NCI-H2196 (cell line): ENCODE measurements at regions not wholly inside any gene's neighbourhood (a gene's known extent, or its start where the extent isn't known, plus 50 kb on each side); places are given as distances from the start of the nearest gene placed in this dataset.

Experiments
- DNase-seq: peaks from one replicate; lab custom pipeline; 2025; ENCODE audit not compliant: unreplicated experiment; lab: John Stamatoyannopoulos, UW

DNA sequence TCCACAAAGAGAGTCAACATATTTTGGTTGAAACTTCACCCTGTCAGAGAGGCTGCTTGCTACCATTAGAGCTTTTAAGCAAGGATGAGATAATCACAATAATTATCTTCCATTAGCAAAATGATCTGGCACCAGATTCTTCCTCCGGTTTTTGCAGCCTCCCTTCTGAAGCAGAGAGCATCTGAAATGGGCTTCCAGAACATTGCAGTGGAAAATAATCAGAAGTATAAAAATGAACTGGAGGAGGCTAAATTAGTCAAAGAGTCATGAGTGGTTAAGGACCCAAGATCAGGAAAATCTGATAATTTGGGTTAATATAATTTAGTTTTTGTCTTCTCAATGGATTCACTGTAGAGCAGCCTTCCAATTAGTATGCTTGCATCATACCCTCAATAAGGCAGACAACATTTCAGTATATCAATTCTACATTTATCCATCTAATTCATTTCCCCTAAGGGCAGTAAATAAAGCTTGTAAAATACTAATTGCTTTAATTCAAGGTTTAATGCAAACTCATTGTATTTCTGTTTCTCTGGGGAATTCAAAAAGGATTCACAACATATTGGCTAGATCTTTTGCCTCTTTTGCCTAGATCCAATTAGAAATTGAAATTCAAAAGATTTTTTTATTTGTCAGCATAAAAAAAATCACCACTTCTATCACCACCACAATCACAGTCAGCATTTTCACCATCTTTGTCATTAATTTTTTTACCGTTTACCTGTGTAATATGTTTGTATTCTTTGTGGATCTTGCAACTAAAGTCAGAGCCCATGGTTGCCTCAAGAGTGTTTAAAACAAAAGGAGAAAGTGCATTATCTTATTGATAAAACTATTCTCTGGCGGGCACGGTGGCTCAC lies 537.2 kb upstream of the DCC start:
- DNase-seq = no peak

DNA sequence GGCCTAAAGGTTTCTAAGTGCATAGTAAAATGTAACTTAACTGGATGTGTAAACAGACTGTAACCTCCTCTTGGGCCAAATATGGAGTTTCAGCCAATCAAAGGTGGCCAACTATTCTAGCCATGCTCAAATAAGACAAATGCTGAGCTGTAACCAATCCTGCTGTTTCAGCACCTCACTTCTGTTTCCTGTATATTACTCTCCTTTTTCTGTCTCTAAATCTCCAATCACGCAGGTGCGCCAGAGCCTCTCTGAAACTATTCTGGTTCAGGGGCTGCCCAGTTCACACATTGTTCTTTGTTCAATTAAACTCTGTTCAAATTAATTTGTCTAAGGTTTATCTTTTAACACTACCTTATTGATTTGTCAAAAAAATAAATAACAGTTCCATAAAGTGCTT lies 532.7 kb upstream of the DCC start:
- no peak for DNase-seq

DNA sequence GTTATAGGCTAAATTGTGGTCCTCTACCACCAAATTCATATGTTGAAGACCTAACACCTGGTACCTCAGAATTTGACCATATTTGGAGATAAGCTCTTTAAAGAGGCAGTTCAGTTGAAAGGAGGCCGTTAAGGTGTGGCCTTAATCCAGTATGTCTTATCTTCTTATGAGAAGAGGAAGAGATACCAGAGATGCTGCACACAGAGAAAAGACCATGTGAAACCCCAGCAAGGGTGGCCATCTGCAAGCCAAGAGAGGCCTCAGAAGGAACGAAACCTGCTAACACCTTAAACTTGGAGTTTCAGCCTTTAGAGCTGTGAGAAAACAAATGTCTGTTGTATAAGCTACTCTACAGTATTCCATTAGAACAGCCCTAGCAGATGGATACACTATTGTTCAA lies 528.1 kb upstream of the DCC start:
- no peak for DNase-seq

DNA sequence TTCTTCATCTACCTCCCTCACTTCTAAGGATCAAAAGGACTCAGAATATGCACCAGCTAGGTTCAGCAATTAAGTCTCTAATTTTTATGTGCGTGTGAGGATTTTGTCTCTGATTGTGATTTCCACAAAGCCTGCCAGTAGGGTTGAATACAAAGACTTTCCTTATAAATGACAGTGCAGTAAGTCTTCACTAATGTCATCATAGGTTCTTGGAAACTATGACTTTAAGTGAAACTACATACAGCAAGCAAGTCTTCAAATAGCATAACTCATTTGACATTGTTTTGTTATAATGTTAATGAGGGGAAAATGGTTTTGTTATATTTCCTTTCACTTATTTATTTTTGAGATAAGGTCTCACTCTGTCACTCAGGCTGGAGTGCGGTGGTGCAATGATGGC lies 526.3 kb upstream of the DCC start:
- no peak for DNase-seq

DNA sequence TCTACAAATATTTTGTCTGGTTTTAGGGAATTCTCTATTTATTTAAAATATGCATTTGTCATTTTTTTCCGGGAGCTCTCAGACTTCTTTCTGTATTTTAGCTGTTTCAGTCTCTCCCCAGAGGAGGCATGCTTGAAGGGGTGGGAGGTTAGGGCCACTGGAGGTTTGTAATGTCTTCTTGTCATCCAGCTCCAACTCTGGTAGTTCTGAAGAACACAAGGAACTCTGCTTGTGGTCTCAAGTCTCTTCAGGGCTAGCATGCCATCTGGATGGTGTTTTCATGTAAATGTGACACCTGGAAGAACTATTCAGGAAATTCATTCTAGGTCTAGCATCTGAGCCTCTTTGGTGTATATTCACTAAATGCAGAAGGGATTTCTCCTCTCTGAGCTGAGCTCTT lies 518.4 kb upstream of the DCC start:
- no peak for DNase-seq

DNA sequence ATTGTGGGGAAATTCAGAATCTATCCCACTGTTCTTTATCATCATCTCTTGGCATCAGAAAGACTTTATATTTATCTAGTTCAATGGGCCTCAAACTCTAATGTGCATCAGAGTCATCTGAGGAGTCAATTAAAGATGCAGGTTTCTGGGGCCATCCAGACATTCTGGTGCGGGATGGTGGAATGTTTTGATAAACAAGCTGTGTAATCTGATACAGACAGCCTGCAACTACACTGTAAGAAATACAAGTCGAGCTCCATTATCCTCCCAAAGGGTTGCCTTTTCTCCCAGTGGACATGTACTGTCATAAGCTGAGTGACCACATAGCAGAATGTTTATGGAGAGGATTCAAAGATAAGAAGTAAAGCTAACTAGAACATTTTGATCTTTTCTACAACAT lies 515.3 kb upstream of the DCC start:
- DNase-seq = no peak

DNA sequence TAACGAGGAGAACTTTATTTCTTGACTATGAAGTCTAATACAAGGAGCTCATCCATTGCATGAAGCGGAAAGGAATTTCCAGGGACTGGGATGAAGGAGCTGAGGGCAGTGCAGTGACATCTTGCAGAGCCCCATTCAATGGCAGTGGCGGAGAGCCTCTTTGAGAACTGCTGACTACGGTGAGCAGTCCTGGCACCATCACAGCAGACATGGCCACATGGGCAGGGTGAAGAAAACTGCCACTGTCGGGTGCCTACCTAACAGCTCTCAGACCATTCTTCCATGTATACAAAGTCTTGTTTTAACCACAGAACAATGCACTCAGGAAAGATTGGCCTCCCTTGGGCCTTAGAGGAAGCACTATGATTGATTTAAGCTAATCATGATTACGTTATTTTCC lies 506.1 kb upstream of the DCC start:
- DNase-seq = no peak

DNA sequence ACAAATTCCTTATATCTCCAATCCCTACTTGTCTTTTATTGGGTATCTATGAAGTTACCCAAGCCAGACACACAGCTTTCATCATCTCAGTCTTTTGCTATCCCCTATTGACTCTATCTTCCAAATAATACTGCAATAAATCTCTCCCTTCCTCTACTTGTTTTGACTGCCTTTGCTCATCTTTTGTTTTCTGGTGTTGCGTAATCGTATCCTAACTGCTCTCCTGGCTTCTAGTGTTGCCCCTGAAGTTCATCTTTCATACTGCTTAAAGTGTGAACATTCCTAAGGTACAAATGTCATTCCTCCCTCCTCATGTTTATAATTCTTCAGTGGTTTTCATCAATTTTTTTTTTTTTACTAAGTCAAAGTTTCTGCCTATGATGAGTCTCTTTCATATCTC lies 491.3 kb upstream of the DCC start:
- no peak for DNase-seq

DNA sequence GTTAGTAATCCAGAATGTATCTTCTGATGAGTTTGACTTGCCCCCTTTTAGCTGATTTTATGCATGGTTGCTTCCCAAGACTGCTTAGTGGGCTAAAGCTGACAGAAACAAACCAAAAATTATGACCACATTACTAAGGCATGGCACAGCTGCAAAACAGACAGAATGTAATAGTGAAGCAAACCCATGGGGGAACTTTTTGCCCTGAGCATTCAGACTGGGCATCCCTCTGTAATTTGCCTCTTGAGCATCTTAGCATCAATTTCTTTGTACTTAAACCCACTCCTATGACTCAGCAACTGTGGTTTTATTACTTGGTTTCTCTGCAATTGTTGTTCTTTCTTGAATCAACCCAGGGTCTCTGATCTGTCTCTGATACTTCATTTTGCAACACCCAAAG lies 487.3 kb upstream of the DCC start:
- no peak for DNase-seq

DNA sequence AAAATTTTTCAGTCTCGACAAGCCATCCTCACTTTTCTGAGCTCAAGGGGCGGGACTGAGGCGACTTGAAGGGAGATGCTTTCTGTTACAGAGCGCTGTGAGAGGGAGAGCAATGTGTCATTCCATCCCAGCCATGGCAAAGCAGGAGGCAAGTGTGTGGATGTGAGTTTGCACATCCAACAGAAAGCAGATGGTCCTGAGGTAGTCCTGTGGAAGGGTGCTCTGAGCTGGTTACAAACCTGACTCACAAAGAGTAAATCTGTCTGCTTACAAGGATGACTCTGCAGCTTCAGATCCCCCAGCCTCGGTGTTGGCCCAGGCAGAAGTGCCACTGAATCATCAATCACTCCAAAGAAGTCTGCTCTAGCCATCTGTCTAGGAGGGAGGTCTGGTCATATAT lies 482.0 kb upstream of the DCC start:
- no peak for DNase-seq

DNA sequence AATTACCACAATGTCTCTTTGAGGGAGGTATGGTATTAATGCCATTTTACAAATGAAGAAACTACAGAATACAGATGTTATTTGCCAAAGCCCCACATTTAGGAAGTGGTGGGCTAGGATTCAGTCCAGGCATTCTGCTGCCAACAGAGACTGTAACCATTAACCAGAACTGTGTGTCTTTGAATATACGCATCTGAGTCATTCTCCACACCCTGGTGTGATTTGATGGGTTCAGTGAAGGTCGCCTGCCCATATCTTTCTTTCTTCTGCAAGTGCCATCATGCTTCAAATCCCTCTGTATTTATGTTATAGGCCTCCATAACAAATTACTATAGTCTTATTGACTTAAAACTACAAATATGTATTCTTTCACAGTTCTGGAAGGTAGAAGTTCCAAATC lies 479.0 kb upstream of the DCC start:
- no peak for DNase-seq

DNA sequence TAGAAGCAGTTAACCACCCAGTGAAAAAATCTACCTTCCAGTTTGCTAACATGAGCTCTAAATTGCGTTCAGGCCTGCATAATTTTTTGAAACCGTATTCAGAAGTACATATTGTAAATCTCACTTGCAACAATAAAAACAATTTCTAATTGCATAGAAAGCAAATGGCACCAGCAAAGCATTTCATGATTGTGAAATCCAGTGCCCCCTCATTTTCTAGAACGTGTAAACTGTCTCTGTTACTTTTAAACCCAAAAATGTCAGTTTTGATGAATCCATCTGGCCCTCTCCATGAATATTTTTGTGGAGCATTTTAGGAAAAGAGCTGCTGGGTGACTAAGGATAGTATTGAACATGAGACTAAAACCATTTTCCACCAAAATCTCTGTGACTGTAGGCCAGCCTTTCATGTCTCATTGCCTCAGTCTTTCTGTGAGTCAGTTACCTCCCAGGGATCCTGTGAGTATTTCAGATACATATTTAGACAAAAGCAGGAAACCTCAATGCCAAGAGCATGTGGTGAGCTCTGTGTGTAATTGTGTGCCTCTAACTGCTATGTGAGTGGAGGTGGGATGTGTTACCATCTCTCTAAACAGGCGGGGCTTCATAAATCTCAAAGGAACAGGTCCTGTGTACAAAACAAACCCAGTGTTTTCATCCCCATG lies 477.8 kb upstream of the DCC start:
- DNase-seq = no peak

DNA sequence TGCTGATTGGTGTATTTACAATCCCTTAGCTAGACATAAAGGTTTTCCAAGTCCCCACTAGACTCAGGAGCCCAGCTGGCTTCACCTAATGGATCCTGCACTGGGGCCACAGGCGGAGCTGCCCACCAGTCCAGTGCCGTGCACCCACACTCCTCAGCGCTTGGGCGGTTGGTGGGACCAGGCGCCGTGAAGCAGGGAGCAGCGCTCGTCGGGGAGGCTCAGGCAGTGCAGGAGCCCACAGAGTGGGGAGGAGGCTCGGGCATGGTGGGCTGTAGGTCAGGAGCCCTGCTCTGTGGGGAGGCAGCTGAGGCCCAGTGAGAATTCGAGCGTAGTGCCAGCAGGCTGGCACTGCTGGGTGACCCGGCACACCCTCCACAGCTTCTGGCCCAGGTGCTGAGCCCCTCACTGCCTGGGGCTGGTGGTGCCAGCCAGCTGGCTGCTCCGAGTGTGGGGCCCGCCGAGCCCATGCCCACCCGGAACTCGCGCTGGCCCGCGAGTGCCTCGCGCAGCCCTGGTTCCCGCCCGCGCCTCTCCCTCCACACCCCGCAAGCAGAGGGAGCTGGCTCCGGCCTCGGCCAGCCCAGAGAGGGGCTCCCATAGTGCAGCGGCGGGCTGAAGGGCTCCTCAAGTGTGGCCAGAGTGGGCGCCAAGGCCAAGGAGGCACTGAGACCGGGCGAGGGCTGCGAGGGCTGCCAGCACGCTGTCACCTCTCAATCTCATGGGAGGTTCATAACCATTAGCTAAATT lies 475.6 kb upstream of the DCC start:
- DNase-seq = no peak

DNA sequence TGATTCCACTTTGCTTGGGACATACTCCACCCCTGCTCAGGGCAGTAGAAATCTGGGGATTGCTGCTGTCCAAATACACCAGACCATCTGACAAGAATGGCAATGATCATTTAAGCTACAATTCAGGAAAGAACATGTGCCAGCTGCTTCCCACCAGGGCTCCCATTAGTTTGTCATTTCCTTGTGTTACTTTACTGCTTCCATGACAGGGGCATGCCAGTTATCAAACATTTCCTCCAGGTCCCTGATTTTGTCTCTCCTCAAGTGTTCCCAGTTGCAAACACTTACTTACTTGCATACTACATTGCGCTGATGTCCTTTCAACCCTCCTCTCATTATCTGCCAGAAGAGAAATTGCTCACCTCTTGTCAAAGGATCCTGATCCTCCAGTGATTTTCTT lies 474.5 kb upstream of the DCC start:
- no peak for DNase-seq

DNA sequence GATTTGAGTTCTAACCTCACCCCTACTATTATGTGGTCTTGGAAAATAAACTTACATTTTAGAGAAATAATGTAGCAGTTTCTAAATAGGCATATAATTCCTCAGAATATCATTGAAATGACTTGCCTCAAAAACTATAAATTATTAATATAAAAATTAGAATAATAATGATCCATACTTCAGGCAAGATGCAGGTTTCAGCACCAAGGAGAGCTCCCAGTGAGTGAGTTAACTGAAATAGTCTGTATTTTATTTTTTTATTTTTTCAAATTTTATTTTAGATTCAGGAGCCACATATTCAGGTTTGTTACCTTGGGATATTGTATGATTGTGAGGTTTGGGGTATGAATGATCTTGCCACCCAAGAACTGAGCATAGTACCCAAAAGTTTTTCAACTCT lies 472.2 kb upstream of the DCC start:
- no peak for DNase-seq

DNA sequence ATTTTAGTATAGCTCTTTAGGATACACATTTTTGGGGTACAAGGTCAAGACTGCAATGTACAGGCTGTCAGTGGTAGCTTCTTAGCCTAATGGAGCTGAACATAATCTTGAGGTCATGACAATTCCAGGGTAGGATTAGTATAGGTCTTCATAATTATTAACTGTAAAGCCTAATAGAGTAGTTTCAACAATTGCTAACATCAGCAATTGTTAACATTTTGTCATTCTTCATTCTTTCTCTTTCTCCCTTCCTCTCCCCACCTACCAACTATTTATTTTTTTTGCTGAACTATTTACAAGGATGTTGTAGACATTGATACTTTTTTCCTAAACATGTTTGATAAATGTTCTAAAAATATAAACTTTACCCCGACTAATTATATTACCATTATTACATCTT lies 461.3 kb upstream of the DCC start:
- no peak for DNase-seq

DNA sequence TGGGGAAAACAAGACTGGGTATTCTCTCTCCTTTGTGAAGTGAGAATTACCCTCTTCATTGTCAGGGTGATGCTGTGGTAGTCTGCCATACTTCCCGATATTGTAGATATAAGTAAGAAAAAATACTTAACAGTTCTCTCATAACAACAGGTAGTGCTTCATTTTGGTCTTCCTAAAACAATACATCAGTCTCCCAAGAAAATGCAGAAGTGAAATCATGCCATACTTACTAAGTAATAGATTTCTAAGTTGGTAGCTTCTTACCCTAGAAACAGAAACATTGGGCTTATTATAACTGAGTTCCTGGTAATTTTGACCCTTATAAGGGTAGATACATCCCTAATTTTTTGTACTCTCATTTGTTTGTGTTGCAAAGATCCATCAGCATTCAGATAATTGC lies 460.7 kb upstream of the DCC start:
- no peak for DNase-seq

DNA sequence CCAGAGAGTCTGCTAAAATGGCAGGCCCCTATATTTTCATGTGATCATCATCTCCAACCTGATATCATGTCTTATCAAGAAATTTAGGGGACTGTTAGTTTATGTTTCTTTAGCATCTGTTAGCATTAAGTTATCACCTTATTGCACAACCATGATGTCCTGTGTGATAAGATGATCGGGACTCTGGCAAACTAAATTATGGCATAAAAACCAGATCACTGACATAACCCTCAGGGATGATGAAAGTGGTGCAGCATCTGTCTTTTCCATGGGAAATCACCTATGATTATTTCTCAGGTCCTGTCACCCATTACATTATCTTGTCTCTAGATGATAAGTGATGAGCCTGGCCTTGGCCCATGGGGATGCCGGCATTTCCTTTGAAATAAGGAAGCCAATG lies 458.6 kb upstream of the DCC start:
- DNase-seq = no peak

DNA sequence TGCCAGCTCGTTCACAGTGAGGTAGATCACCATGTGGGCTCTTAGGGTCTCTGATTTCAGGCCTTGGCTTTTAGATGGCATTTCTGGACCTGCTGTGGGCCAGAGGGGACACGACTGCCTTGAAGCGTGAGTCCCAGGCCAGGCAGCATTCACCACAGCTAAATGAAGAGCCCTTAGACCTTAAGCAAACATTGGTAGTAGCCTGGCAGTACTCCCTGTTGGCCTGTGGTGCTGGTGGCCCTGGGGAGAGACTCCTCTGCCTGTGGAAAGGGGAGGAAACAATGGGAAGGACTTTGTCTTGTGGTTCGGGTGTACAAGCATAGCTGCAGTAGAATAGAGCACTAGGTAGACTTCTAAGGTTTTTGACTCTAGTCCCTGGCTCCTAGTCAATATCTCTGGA lies 456.0 kb upstream of the DCC start:
- DNase-seq = no peak

DNA sequence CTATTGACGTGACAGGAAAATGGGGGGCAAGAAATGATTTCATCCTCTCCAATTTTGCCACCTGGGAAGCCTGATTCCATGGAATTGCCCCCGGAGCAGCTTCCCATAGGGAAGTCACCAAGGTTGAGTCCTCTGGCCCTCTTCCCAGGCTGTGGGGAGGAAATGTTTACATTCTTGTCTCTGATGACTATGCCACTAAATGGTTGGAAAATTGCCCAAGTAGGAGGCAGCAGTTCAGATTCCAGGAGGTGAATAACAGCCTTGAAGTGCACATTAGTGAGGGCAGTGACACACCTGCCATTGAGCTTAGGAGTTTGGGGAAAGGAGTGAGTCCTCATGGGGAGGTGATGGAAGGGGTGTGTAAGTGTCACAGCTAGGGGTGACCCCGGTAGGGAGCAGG lies 449.2 kb upstream of the DCC start:
- DNase-seq = peak; percentile 24

DNA sequence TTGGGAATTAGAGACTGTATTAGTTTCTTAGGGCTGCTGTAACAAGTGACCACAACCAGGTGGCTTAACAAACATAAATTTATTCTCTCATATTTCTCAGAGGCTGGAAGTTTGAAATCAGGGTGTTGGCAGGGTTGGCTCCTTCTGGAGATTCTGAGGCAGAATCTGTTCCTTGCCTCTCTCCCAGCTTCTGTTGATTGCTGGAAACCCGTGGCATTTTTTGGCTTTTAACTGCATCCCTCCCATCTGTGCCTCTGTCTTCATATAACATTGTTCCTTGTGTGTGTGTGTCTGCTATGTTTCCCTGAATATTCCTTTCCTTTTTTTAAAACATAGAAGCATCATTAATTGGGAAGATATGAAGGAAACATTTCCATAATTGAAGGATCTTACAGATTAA lies 448.1 kb upstream of the DCC start:
- no peak for DNase-seq

DNA sequence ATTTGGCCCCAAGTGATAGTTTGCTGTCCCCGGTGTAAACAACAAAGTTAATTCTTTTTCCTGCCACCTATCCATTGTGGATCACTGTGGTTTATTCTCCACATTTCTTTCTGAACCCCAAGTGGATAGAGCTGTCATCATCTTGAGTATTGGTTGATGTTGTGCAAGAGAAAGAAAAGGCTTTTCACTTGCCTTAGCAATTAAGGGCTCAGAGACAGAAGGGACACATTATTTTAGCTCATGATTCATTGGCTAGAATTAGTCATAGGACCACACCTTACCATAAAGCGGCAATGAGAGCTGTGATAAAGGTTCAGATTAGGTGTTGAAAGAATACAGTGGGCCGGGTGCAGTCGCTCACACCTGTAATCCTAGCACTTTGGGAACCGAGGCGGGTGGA lies 442.1 kb upstream of the DCC start:
- DNase-seq = no peak
